Cerebellar cortex (tissue), 1 donor: ENCODE measurements at regions not wholly inside any gene's neighbourhood (a gene's known extent, or its start where the extent isn't known, plus 50 kb on each side); places are given as distances from the start of the nearest gene placed in this dataset.
A peak's percentile ranks its signal among the peaks of the same experiment; 100 is the strongest.

Experiments
- DNase-seq: peaks from one replicate; pipeline ENCODE4 v3.0.0-alpha.2; 2015; ENCODE audit warnings: low spot score

DNA sequence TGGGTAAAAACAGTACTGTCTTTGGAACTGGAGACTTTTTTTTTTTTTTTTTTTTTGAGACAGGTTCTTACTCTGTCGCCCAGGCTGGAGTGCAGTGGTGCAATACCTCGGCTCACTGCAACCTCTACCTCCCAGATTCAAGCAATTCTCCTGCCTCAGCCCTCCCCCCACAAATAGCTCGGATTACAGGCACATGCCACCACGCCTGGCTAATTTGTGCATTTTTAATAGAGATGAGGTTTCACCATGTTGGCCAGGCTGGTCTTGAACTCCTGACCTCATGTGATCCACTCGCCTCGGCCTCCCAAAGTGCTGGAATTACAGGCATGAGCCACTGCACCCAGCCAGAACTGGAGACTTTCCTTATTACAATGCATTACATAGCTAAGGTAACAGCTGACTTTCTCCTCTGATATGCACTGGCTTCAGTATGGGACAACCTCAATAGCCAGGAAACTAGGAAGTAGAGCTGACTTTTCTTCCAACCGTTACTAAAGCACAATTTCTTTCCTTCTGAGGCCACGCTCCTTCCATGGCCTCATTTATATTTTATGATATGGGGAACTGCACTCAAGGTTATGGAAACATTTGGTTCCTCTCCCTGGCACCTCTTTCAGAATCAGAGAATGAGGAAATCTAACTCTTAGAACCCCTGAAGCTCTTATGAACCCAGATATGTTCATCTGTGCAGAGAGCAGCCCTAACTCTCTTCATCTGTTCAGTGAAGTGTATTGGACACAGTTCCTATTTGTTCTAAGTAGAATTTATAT lies 53.5 kb upstream of the FAM9B start:
- DNase-seq = no peak

DNA sequence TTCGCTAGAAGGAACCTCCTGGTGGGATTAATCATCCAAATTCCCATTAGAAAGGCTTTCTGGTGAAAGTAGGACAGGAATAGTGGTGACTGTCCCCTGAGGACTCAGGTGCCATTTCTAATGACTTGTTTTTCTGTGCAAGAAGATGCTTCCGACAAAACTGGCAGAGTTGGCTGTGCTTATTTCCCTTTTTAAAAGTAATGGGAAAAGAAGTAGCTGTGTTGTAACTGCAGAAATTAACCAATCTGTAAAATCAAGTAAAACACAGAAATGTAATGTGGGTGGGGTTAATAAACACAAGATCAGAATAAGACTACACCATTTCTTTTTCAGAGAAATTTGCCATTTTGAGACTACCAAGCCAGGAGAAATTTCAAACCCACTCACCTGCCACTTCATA lies 55.0 kb upstream of the FAM9B start:
- peak; percentile 9 for DNase-seq

DNA sequence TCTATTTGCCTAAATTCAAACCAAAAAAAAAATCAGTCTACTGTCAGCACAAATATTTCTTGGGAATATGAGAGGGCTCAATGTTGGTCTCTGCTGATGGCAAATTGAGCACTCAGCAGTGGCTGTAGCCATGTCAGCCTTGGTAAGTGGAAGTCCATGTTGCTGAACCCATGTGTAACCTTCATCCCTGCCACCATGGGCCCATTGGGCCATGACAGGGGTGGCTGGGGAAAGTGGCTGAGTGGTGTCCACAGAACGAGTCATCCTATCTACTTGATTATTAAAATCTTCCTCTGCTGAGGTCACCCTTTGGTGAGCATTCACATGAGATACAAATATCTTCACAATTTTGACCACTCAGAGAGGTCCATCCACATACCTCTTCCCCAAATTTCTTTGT lies 56.8 kb upstream of the FAM9B start:
- DNase-seq = no peak

DNA sequence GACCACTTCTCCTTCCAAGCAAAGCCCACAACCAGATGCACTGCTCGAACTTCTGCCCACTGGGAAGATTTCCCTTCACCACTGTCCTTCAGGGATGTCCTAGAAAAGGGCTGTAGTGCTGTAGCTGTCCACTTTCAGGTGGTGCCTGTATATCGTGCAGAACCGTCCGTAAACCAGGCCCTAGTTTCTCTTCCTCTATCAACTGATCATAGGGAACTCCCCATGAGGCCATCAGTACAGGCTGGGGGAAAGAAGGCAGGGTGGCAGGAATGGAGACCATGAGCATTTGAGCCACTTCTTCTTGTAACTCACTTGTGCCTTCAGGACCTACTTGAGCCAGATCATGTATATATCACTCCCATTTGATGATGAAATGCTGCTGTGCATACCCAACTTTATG lies 57.3 kb upstream of the FAM9B start:
- no peak for DNase-seq

DNA sequence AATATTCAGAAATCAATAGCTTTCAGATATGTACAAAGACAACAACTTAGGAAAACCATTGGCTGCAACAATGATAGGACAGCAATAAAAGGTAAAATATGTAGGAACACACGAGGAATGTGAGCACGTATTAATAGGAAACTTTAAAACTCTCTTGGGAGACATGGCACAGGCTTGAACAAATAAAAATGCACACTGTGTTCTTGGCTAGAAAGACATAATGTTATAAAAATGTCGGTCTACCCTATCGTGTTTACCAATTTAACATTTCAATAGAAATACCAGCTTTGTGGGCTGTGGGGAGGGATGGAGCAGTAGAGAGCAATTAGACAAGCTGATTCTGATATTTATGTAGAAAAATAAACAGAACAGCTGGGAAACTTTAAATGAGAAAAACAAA lies 69.0 kb upstream of the FAM9B start:
- DNase-seq = no peak

DNA sequence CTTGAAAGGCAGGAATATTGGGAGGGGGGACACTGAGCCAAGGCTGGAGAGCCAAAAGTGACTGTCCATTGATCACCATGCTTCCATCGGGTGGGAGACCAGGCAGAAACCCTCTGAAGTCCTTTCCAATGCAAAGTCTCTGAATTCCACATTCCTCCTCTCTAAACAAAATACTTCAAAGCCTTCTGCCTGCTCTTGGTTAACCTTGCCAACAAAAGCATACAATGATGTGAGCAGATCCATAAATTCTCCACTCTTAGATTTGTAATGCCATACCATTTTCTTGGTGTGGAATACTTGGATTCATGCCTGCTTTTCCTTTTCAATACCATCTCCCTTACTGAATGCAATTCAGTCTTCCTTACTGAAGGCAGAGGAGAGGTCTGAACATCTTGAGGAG lies 74.1 kb upstream of the FAM9B start:
- DNase-seq = no peak

DNA sequence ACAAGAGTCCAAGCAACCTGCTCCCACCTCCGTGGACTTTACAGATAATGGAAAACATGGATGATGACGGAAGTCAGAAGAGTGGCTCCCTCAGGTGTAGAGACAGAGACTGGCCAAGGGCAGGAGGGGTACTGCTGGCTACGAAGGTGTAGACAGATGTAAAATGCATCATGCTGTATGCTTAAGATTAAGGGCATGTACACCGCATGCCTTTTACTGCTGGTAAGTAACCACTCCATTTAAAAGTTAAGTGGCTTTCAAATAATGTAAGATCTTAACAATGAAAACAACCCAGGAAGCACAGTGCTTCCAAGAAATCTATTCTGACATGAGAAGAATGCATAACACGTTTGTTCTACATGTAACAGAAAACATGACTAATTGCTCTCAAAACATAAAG lies 76.9 kb upstream of the FAM9B start:
- no peak for DNase-seq

DNA sequence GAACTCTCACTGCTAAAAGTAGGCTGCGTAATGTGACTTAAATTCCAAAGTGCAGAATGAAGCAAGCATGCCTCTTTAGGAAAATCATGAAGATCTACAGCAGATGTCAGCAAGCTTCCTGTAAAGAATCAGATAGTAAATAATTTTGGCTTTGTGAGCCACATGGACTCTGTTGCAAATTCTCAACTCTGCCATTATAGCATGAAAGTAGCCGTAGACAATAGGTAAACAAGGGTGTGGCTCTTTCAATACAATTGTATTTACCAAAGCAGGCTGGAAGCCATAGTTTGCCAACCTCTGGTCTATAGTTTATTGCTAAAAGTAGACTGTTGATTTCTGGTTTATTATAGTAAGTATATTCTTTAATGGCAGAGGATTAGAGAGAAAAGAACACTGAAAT lies 80.3 kb upstream of the FAM9B start:
- DNase-seq = no peak

DNA sequence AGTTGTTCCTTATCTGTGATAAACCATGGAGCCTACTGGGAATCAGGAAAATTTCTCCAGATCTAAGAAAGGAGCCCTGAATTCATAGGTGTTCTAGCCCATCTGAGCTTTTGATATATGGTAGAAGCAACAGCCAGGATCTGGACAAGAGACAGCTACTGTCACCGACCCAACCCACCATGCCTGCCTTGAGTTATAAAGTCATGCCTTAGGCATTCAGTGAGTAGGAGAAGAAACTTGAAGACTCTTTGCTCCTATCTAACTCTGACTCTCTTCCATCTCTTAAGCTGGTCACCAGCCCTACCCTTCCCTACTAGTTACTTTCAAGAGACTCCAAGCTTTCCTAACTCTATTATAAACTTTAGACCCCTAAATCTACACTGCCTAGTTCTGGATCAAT lies 83.9 kb upstream of the FAM9B start:
- DNase-seq = no peak

DNA sequence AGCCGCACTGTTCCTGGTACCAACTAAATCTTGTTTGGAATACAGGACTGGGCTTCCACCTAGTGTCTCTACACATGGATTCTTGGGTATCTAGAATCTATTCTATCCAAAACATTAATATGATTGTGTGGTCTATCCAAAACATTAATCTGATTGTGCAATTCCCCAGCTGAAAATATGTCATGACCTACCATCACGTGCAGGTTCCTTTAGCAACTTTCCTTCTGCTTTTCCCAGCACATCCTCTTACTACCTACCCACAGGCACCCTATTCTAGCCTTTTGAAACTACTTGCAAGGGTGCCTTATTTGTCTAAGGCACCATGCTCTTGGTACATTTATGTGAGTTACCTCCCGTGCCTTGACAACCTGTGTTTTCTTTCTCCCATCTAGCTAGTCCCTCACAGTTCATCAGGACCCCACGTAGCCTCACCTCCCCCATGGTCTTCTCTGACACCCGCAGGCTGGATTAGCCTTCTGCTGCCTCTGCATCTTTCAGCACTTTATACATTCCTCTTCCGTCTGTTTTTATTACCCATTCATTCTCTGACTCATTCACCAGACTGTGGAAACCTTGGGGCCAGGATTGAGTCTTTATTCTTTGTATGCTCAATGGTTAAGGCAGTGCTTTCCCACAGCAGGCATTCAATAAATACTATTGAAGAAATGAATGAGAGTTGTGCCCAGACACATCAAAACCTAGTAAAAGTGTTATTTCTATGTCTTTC lies 88.8 kb upstream of the FAM9B start:
- DNase-seq = no peak

DNA sequence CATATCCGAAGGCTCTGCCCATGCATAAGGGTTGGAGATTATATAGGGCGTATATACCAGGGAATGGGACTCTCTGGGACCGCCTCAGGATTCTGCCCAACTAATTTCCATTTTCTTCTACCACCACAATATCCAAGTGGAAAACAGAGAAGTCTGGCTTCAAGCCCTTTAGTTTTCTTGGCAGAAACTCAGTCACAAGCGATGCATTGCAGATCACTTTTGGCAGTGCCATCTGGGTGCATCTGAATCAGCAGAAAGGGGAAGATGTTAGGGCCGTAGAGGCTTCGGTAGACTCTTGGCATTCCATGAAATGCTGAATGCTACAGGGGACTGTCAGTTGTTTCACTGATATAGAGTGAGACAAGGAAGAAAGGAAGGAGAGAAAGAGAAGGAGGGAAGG lies 94.1 kb upstream of the FAM9B start:
- DNase-seq = peak; percentile 76

DNA sequence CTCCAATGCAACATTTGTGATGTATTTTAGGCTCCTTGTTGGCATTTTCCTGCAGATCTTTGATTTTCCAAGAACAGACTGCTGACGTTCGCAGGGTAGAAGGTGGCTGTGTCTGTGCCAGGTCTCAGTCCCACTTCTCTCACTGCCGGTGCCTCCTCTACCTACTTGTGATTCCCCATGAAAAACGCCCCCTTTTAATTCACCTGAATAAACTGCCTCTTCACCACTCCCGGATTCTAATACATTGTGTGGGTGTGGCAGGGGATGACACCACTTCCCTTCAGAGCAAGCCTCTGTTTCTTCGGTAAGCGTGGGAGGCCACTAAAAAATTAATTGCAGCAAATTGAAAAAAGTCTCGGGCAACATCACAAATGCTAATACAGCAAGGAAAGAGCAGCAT lies 96.1 kb upstream of the FAM9B start:
- DNase-seq = no peak

DNA sequence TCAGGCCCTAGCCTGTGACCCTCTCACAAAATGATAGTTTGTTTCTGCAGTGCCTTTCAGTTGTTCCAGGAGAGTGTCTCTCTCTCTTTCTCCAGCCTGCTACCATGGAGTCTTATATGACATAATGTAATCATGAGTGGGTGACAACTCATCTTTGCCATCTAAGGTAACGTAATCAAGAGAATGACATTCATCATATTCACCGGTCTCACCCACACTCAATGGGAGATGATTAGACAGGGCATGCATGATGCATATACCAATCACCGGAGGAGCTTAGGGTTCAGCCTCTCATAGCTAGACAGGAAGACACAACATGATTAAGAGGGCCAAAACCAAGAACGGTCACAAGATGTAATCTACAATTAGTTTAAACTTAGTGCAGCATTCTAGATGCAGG lies 97.1 kb upstream of the FAM9B start:
- no peak for DNase-seq

DNA sequence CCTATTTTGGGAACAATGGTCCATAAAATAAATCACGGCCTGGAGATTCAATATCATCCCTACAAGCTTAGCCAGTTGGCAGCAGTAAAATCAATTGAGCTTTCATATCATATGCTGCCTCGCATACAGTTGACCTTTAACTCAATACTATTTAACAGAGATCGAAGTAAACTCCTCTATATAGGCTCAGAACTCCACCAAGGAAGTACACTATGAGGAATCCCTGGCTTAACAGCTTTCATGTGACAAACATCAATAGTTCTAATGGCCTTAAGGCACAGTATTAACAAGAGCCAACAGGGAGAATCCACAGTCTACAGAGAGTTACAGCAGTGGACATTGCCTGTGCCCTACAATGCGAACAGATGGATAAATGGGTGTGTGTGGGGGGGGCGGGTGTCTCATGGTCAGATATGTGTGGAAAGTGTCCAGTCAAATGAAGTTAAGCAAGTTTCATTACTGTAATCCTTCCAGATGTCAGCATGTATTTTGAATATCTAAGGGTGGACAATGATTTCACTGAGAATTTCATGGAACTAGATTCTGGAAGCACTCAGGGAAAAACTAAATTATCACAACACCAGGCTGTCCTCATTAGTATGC lies 98.2 kb upstream of the FAM9B start:
- DNase-seq = no peak

DNA sequence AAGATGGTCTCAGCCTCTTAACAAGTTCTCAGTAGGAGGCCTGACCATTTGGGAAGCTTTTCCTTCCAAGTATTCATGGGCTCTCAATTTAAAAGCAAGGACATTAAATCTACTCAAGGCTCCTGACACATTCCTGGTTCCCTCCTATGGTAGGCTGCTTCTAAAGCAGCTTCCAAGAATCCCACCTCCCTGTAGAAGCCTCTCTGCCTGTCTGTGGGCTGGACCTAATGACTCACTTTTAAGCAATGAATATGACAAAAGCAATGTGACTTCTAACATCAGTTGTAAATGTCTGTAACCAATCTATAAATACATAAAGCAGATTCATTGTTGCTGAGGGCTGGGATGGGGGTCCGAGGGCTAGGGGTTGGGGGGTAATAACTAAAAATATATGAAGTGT lies 99.5 kb upstream of the FAM9B start:
- DNase-seq = no peak

DNA sequence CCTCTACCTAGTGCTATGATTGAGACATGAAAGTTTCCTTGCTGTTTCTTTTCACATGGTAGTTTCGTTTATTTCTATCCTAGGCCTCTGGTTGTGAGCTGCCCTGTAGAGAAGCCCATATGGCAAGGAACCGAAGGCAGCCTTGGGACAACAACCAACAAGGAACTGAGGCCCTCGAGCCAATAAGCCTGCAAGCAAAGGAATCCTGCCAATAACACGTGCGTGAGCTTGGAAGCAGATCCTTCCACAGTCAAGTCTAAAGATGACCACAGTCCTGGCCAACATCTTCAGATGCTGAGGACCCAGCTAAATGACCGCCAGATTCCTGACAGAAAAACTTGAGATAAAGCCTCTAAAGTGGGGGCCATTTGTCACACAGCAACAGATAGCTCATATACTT lies 100.4 kb upstream of the FAM9B start:
- peak; percentile 88 for DNase-seq

DNA sequence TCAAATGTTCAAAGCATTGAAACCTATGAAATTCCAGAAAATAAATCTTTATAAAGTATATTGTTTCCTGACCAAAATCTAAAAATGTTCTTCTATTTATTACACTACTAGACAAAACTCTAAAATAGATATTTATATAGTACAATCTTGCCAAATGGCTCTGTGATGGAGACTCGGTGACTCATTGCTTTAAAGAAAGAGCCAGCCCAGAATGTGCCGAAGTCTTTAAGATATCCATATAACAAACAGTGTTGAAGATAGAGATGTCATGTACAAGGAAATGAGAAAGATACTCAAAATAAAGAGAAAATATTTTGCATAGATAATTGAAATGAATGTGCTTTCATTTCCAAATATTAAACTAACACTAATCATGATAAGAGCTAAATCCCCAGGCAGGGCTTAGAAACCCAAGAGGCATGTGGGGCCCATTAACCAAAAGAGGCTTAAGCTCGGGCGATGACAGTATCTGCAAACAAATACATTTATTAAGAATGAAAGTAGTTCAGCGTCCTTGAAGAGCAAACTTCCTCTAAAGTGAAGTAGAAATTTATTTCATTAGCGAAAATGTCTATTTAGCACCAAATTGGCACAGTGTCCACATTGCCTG lies 102.1 kb upstream of the FAM9B start:
- DNase-seq = no peak

DNA sequence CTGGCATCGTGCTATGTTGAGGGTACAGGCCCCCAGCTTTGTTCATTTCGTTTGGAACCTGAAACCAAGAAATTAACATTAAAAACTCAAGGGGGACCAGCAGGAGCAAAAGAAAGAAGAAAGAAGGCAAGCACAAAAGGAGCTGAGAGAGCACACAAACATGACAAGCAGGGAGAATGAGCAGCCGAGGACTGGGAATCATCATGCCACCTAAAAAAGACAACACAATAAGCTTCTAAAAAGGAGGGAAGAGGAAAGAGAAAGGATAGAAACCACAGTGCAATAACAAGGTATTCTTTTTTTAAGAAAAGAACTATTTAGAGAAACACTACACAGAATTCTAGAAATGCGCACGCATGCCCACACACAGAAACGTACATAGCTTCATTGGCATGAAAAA lies 103.2 kb upstream of the FAM9B start:
- DNase-seq = no peak

DNA sequence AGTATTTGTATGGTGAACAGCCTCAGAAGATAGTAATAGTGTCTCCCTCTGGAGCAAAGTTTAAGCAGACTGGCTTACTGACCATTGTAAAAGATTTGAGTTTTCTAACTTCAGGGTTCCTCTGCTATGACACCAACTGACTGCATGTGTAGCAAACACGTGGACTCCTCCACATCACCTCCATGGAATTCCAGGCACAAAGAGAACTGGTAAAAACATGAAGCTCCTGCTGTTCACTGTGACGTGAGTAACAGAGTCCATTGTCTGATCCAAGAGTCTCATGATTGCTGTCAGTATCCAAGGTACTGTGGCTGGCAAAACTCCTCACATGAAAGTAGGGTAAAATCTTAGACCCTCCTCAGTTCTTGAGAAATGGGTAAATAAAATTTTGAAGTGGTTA lies 107.6 kb upstream of the FAM9B start:
- no peak for DNase-seq

DNA sequence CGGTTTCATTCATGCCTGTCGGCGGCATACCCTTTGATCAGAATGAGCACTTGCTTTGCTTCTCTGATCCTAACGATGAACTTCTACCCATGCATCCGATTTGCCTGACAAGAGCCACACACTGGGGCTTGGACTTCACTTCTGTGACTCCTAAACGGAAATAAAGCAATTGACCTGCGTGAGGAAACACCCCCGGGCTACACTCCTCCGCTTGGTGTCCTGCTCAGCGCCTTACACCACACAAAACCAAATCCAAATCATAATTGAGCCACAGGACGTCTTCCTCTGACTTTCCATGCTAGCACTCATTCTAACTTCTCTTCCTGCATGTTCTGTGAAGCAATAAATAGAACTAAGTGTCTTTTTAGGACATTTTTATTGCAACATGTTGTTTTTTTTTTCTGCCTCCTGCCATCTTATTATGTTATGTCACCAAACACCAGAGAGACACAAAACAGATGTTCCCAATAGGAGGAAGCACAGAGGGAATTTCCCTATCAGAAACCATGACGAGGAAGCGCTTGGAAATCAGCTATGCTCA lies 110.8 kb upstream of the FAM9B start:
- no peak for DNase-seq

DNA sequence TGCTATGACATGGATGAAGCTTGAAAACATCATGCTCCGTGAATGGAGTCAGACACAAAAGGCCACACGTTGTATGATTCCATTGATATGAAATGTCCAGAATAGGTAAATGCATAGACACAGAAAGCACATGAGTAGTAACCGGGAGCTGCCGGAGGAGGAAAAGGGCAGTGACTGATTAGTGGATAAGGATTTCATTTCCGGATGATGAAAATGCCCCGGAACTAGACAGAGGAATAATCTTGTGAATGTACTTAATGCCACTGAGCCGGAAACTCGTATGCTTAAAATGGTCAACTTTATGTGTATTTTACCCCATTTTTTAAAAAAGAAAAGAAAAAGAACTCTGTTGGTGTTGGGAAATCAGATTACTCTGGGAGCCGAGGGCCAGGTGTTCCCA lies 112.7 kb upstream of the FAM9B start:
- no peak for DNase-seq

DNA sequence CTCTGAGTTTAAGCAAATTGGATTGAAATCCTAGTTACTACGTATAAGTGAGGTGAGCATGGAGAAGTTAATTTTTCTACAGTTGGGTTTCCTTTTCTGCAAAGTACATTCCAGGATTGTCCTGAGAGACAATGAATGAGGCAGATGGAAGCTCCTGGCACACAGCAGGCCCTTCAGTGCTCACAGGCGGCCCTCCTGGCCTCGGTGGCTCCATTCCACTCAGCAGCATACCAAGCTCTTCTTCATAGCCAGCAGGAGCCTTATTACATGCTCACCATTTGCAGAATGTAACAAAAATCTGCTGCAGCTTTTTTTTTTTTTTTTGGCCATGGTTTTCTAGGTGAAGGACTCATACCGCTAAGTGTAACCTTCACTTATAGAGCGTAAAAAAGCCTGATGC lies 113.2 kb upstream of the FAM9B start:
- DNase-seq = peak; percentile 90

DNA sequence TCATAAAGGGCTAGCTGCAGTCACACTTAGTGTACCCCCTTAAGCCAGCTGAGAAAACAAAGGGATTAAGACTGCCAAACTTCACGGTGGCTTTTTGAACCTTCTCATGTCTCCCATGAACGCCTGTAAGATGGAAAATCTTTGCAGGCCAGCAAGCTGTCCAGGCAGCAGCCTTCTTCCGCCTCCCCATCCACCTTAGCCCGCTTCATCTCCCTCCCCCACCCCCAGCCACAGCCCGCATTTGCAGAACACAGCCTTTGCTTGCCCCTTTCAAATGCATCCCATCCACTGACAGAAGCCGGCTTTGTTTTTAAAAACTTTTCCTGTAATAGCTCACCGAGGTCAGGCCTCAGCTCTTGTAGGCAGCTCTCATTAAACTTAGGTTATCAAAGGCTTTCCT lies 113.8 kb upstream of the FAM9B start:
- DNase-seq = no peak
